Epidermal melanocyte (primary cell): ENCODE measurements at regions not wholly inside any gene's neighbourhood (a gene's known extent, or its start where the extent isn't known, plus 50 kb on each side); places are given as distances from the start of the nearest gene placed in this dataset.

Experiments
- DNase-seq: peaks from one replicate; pipeline ENCODE4 v3.0.0; 2011; ENCODE audit warnings: low spot score; ENCODE audit not compliant: insufficient read length

GRCh38 chr6:44531442-44532015, 144.0 kb downstream of the CDC5L start:
- no peak for DNase-seq

- no peak for DNase-seq
Measured at GRCh38 chr6:44533421-44533820, 145.9 kb downstream of the CDC5L start.

GRCh38 chr6:44534291-44534690, 146.8 kb downstream of the CDC5L start:
- no peak for DNase-seq

- DNase-seq: no peak
Measured at GRCh38 chr6:44535446-44535845, 147.9 kb downstream of the CDC5L start.

- DNase-seq: no peak
Measured at GRCh38 chr6:44535967-44536366, 148.5 kb downstream of the CDC5L start.

GRCh38 chr6:44537306-44538049, 150.0 kb downstream of the CDC5L start:
- no peak for DNase-seq

- no peak for DNase-seq
Measured at GRCh38 chr6:44538131-44538806, 150.8 kb downstream of the CDC5L start.

- peak; percentile 40 for DNase-seq
Measured at GRCh38 chr6:44538807-44539201, 151.3 kb downstream of the CDC5L start.

GRCh38 chr6:44539701-44540355, 152.3 kb downstream of the CDC5L start:
- DNase-seq: no peak

- DNase-seq: no peak
Measured at GRCh38 chr6:44540881-44541280, 153.4 kb downstream of the CDC5L start.

- no peak for DNase-seq
Measured at GRCh38 chr6:44542401-44543116, 155.1 kb downstream of the CDC5L start.

GRCh38 chr6:44543664-44544063, 156.2 kb downstream of the CDC5L start:
- DNase-seq: no peak

GRCh38 chr6:44545224-44545623, 157.7 kb downstream of the CDC5L start:
- DNase-seq: no peak

GRCh38 chr6:44548319-44548718, 160.8 kb downstream of the CDC5L start:
- no peak for DNase-seq

GRCh38 chr6:44549516-44549915, 162.0 kb downstream of the CDC5L start:
- no peak for DNase-seq

- DNase-seq: no peak
Measured at GRCh38 chr6:44554194-44554593, 166.7 kb downstream of the CDC5L start.

GRCh38 chr6:44554861-44555260, 167.4 kb downstream of the CDC5L start:
- DNase-seq: no peak

GRCh38 chr6:44556046-44556445, 168.5 kb downstream of the CDC5L start:
- DNase-seq: no peak

GRCh38 chr6:44558024-44558831, 170.7 kb downstream of the CDC5L start:
- no peak for DNase-seq

GRCh38 chr6:44558832-44559251, 171.3 kb downstream of the CDC5L start:
- DNase-seq: no peak
